B cell (primary cell): ENCODE measurements at regions not wholly inside any gene's neighbourhood (a gene's known extent, or its start where the extent isn't known, plus 50 kb on each side); places are given as distances from the start of the nearest gene placed in this dataset.

Experiments used
- ATAC-seq: fragments of 200-7000 bp; cut with Tn5 transposase; one replicate; pipeline ENCODE4 v1.10.0; 2021; ENCODE audit warnings: low read depth, mild to moderate bottlenecking, moderate number of reproducible peaks, moderate library complexity
- CTCF ChIA-PET: fragments of 350-600 bp; sonication (Branson Sonifier 250); formaldehyde crosslinking; loops from one replicate; lab custom pipeline; 2021; ENCODE audit warnings: antibody characterized with exemption, inconsistent platforms; lab: Charles Lee
- POLR2A ChIA-PET: fragments of 350-600 bp; sonication (Branson Sonifier 250); formaldehyde crosslinking; loops from one replicate; lab custom pipeline; 2021; ENCODE audit warnings: antibody characterized with exemption; lab: Charles Lee
- DNase-seq: peaks from one replicate; pipeline ENCODE4 v3.0.0; 2013
- H2AFZ ChIP-seq: 2 replicates; pipeline ENCODE4 v1.6.1; 2012; ENCODE audit warnings: mild to moderate bottlenecking, low read depth, low read length; ENCODE audit not compliant: insufficient read depth, poor library complexity, severe bottlenecking
- H3K27ac ChIP-seq, 2 donors: 1 replicate in 1 of 2; 2 replicates in 1 of 2; pipeline ENCODE4 v1.5.1; 2012 to 2013; ENCODE audit warnings: low read length in 2 of 2, mild to moderate bottlenecking in 2 of 2, moderate library complexity in 1 of 2
- H3K27me3 ChIP-seq, 4 experiments: fragments of 200-600 bp in 1 of 4; sonication (generic) in 1 of 4; replicated peaks in 1 of 4; 1 replicate in 2 of 4; 2 replicates in 2 of 4; pipeline versions ENCODE4 v1.6.1 to v1.7.0; 2013 to 2016; ENCODE audit warnings: low read length in 3 of 4, mild to moderate bottlenecking in 2 of 4, mixed read lengths in 1 of 4, moderate library complexity in 1 of 4; ENCODE audit not compliant: insufficient read depth in 4 of 4, control insufficient read depth in 3 of 4; ENCODE audit errors: control extremely low read depth in 1 of 4
- H3K36me3 ChIP-seq, 2 experiments: replicated peaks in 1 of 2; 1 replicate in 1 of 2; 2 replicates in 1 of 2; pipeline versions ENCODE4 v1.6.1 to v1.7.1; 2013; ENCODE audit warnings: low read length in 1 of 2; ENCODE audit not compliant: insufficient read depth in 2 of 2, control insufficient read depth in 1 of 2; ENCODE audit errors: control extremely low read depth in 1 of 2, extremely low read depth in 1 of 2
- H3K4me1 ChIP-seq, 2 donors: fragments of 200-600 bp in 1 of 2; sonication (generic) in 1 of 2; 1 replicate in 1 of 2; 2 replicates in 1 of 2; pipeline versions ENCODE4 v1.5.1 to v1.6.1; 2013 to 2017; ENCODE audit warnings: low read length in 2 of 2; ENCODE audit not compliant: control insufficient read depth in 2 of 2, insufficient read depth in 2 of 2
- H3K4me2 ChIP-seq: replicated peaks from 2 replicates; pipeline ENCODE3; 2012; ENCODE audit warnings: mild to moderate bottlenecking, low read depth, low read length; ENCODE audit not compliant: poor library complexity, severe bottlenecking
- H3K4me3 ChIP-seq, 5 experiments: fragments of 200-600 bp in 1 of 5; sonication (generic) in 1 of 5; 1 replicate in 3 of 5; 2 replicates in 2 of 5; pipeline versions ENCODE4 v1.5.1 to v1.7.0; 2011 to 2016; ENCODE audit warnings: low read length in 4 of 5, mild to moderate bottlenecking in 4 of 5, low read depth in 2 of 5, control low read depth in 1 of 5, moderate library complexity in 1 of 5; ENCODE audit not compliant: insufficient read depth in 1 of 5; ENCODE audit errors: control extremely low read depth in 1 of 5, extremely low read depth in 1 of 5
- H3K79me2 ChIP-seq: fragments of 200-600 bp; sonication (generic); one replicate; pipeline ENCODE4 v1.6.0; 2016; ENCODE audit warnings: low read length; ENCODE audit not compliant: control insufficient read depth, insufficient read depth
- H3K9ac ChIP-seq: fragments of 200-600 bp; sonication (generic); 2 replicates; pipeline ENCODE4 v1.6.1; 2017; ENCODE audit warnings: mild to moderate bottlenecking, low read length, moderate library complexity
- H3K9me3 ChIP-seq, 3 donors: one replicate each; pipeline versions ENCODE4 v1.6.1 to v1.7.1; 2013; ENCODE audit warnings: low read length in 2 of 3; ENCODE audit not compliant: control insufficient read depth in 2 of 3, insufficient read depth in 1 of 3; ENCODE audit errors: control extremely low read depth in 1 of 3
- H4K20me1 ChIP-seq: 2 replicates; pipeline ENCODE4 v1.6.0; 2012; ENCODE audit warnings: mild to moderate bottlenecking, low read length; ENCODE audit not compliant: insufficient read depth, control insufficient read depth, poor library complexity, severe bottlenecking
- H3K27ac Mint-ChIP-seq: one replicate; pipeline ENCODE4 v1.8.0; 2021; ENCODE audit warnings: mixed read lengths
- H3K27me3 Mint-ChIP-seq: one replicate; pipeline ENCODE4 v1.8.0; 2021; ENCODE audit warnings: mixed read lengths
- H3K4me1 Mint-ChIP-seq: one replicate; pipeline ENCODE4 v1.8.0; 2021; ENCODE audit warnings: mixed read lengths
- H3K4me3 Mint-ChIP-seq: one replicate; pipeline ENCODE4 v1.8.0; 2021; ENCODE audit warnings: mixed read lengths
- H3K9me3 Mint-ChIP-seq: one replicate; pipeline ENCODE4 v1.8.0; 2022; ENCODE audit warnings: mixed read lengths; ENCODE audit not compliant: insufficient read depth
- EZH2 ChIP-seq: IDR thresholded peaks from 2 replicates; pipeline ENCODE4 v1.6.1; 2012; ENCODE audit warnings: borderline replicate concordance, low read depth, mild to moderate bottlenecking, moderate library complexity, low read length; ENCODE audit not compliant: insufficient read depth, poor library complexity, severe bottlenecking
- WGBS: methylation state at CpG from one replicate; pipeline ENCODE4 v1.1.5; 2013; ENCODE audit warnings: missing lambda C conversion rate; ENCODE audit not compliant: insufficient coverage; 5-methylcytosine and 5-hydroxymethylcytosine counted together
- intact Hi-C: fragments of 100-400 bp; cut with micrococcal nuclease; formaldehyde crosslinking; loops from one replicate; pipeline ENCODE4 v1.10.0; 2022
- TF ChIP-seq, protein P1 (sequence below): fragments of 200-600 bp; IDR thresholded peaks from one replicate; pipeline ENCODE4 v1.8.0; 2022; ENCODE audit warnings: antibody characterized with exemption, mild to moderate bottlenecking

- peak overlapping the region; percentile 51 for H3K4me2 ChIP-seq
- ChIA-PET POLR2A (no interaction called here), CTCF (no interaction called here)
- no peaks in the 10 kb centered on the region for H3K79me2 ChIP-seq
- H4K20me1 ChIP-seq, result no peaks in the 10 kb centered on the region
- ATAC-seq (no peak), DNase-seq (peak; percentile 7)
- no peaks in the 10 kb centered on the region for H3K9me3 ChIP-seq
- no peaks in the 10 kb centered on the region for H3K27me3 ChIP-seq
- H3K4me3 ChIP-seq, result peak overlapping the region in 3 of 5 experiments; percentile 12 to 32 (median 16)
- no peaks in the 10 kb centered on the region for H3K36me3 ChIP-seq
- peaks cover 19% of the 10 kb centered on the region for H3K4me1 Mint-ChIP-seq
- H2AFZ ChIP-seq, result peak overlapping the region; percentile 23
- H3K4me1 ChIP-seq, result peaks cover 19 to 20% of the 10 kb centered on the region in 2 donors
- H3K27ac ChIP-seq, result peak overlapping the region in 1 of 2 donors; percentile 36
- H3K9me3 Mint-ChIP-seq, result no peaks in the 10 kb centered on the region
- intact Hi-C loops, result no loop called here
- H3K9ac ChIP-seq, result peak overlapping the region; percentile 45
- H3K27me3 Mint-ChIP-seq, result no peaks in the 10 kb centered on the region
- peak overlapping the region; percentile 16 for H3K27ac Mint-ChIP-seq
- 44% methylated on average over 5 of the region's 9 CpGs for WGBS
- peak overlapping the region; percentile 79 for H3K4me3 Mint-ChIP-seq
- no peak for TF ChIP-seq EZH2
- TF ChIP-seq, protein P1, sequence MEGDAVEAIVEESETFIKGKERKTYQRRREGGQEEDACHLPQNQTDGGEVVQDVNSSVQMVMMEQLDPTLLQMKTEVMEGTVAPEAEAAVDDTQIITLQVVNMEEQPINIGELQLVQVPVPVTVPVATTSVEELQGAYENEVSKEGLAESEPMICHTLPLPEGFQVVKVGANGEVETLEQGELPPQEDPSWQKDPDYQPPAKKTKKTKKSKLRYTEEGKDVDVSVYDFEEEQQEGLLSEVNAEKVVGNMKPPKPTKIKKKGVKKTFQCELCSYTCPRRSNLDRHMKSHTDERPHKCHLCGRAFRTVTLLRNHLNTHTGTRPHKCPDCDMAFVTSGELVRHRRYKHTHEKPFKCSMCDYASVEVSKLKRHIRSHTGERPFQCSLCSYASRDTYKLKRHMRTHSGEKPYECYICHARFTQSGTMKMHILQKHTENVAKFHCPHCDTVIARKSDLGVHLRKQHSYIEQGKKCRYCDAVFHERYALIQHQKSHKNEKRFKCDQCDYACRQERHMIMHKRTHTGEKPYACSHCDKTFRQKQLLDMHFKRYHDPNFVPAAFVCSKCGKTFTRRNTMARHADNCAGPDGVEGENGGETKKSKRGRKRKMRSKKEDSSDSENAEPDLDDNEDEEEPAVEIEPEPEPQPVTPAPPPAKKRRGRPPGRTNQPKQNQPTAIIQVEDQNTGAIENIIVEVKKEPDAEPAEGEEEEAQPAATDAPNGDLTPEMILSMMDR, result no peak
Observed at GRCh38 chr7:17402628-17403278, 104.3 kb downstream of the AHR start.

DNA sequence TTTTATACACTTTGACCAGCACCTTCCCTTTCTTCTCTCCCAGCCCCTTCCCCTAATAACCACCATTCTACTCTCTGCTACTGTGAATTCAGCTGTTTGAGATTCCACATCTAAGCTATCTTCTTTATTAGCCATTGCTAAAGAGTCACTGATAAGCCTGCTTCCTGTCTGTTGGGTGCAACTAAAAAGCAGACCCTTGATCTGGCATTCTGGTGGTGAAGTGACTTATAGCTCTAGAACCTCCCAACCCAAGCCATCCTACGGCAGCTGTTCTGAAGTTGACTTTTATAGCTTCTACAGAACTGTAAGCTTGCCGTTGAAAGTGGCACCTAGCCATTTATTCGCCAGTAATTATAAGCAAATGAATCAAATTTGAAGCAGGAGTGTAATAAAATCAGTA is 105.6 kb downstream of the AHR start:
- Mint-ChIP-seq H3K27me3 (no peaks in the 10 kb centered on the region), H3K9me3 (no peaks in the 10 kb centered on the region), H3K27ac (no peak overlapping the region), H3K4me3 (no peak overlapping the region), H3K4me1 (peaks cover 19% of the 10 kb centered on the region)
- no peak for ATAC-seq
- Histone ChIP-seq H3K4me1 (peaks cover 19 to 20% of the 10 kb centered on the region in 2 donors), H3K9ac (no peak overlapping the region), H3K9me3 (no peaks in the 10 kb centered on the region), H2AFZ (peak overlapping the region; percentile 23), H3K27ac (no peak overlapping the region), H3K4me2 (no peak overlapping the region), H3K27me3 (no peaks in the 10 kb centered on the region), H4K20me1 (no peaks in the 10 kb centered on the region), H3K4me3 (no peak overlapping the region), H3K36me3 (no peaks in the 10 kb centered on the region), H3K79me2 (no peaks in the 10 kb centered on the region)
- TF ChIP-seq, protein P1, result no peak
- no peak for TF ChIP-seq EZH2
- CTCF ChIA-PET, result no interaction called here
- no peak for DNase-seq
- WGBS, result no CpG with 5 or more reads among the region's 3 CpGs
- POLR2A ChIA-PET, result no interaction called here
- intact Hi-C loops, result no loop called here
